Transverse colon (tissue), 4 donors: ENCODE measurements at regions not wholly inside any gene's neighbourhood (a gene's known extent, or its start where the extent isn't known, plus 50 kb on each side); places are given as distances from the start of the nearest gene placed in this dataset.

Source experiments
- EP300 ChIP-seq: sonication (generic); formaldehyde crosslinking; IDR thresholded peaks from one replicate; pipeline ENCODE4 v1.6.1; 2017; ENCODE audit warnings: antibody characterized with exemption, low read depth
- POLR2A ChIP-seq: fragments of 450-650 bp; IDR thresholded peaks from one replicate; pipeline ENCODE4 v1.6.1; 2016; ENCODE audit warnings: antibody characterized with exemption, mild to moderate bottlenecking, moderate library complexity
- POLR2AphosphoS5 ChIP-seq, 3 donors: sonication (generic); formaldehyde crosslinking; IDR thresholded peaks; one replicate each; pipeline ENCODE4 v1.6.1; 2016; ENCODE audit warnings: antibody characterized with exemption in 3 of 3
- TF ChIP-seq, protein P1 (sequence below), 5 experiments: fragments of 200-600 bp in 3 of 5; fragments of 450-650 bp in 2 of 5; sonication (generic) in 3 of 5; IDR thresholded peaks; 1 replicate in 2 of 5; 2 replicates in 3 of 5; pipeline ENCODE4 v1.5.1; 2016 to 2017; ENCODE audit warnings: antibody characterized with exemption in 5 of 5, inconsistent platforms in 3 of 5, mild to moderate bottlenecking in 2 of 5, moderate library complexity in 1 of 5

GRCh38 chr3:30139283-30139682 is 467.1 kb upstream of the TGFBR2 start:
- TF ChIP-seq EP300 (no peak), POLR2A (no peak), POLR2AphosphoS5 (IDR thresholded peaks at IDR 0.05) (no peak)
- TF ChIP-seq, protein P1, sequence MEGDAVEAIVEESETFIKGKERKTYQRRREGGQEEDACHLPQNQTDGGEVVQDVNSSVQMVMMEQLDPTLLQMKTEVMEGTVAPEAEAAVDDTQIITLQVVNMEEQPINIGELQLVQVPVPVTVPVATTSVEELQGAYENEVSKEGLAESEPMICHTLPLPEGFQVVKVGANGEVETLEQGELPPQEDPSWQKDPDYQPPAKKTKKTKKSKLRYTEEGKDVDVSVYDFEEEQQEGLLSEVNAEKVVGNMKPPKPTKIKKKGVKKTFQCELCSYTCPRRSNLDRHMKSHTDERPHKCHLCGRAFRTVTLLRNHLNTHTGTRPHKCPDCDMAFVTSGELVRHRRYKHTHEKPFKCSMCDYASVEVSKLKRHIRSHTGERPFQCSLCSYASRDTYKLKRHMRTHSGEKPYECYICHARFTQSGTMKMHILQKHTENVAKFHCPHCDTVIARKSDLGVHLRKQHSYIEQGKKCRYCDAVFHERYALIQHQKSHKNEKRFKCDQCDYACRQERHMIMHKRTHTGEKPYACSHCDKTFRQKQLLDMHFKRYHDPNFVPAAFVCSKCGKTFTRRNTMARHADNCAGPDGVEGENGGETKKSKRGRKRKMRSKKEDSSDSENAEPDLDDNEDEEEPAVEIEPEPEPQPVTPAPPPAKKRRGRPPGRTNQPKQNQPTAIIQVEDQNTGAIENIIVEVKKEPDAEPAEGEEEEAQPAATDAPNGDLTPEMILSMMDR (IDR thresholded peaks at IDR 0.05) = no peak
